Fibroblast of pulmonary artery (primary cell): ENCODE measurements at regions not wholly inside any gene's neighbourhood (a gene's known extent, or its start where the extent isn't known, plus 50 kb on each side); places are given as distances from the start of the nearest gene placed in this dataset.

Source experiments
- DNase-seq: peaks from one replicate; pipeline ENCODE4 v3.0.0-alpha.2; 2010; ENCODE audit warnings: low read depth
- H3K4me3 ChIP-seq: replicated peaks from 2 replicates; pipeline ENCODE4 v1.5.1; 2011; ENCODE audit warnings: low read depth, mild to moderate bottlenecking, control low read depth, low read length, moderate library complexity
- TF ChIP-seq, protein P1 (sequence below): IDR thresholded peaks from 2 replicates; pipeline ENCODE4 v1.5.1; 2011; ENCODE audit warnings: mild to moderate bottlenecking, control low read depth, low read length, inconsistent platforms; ENCODE audit errors: missing control alignments

DNA sequence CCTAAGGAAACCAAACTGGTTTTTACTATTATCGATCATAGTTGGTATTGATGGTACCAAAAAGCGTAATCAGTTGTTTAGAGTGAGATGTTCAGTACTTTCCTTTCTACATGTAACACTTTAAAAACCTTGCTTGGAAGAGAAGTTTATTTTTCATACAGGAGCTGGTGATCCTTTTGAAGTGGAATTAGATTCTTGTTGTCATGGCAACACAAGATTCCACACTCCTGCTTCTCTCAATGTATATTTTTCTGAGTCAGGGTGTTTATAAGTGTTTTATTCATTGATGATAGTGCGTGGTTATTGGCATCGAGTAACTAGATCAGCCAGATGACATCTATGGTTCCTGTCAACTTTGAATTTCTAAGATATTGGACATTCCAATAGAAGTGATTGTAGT, 181.1 kb upstream of the CHD1 start:
- H3K4me3 ChIP-seq, result no peak overlapping the region
- no peak for DNase-seq
- TF ChIP-seq, protein P1, sequence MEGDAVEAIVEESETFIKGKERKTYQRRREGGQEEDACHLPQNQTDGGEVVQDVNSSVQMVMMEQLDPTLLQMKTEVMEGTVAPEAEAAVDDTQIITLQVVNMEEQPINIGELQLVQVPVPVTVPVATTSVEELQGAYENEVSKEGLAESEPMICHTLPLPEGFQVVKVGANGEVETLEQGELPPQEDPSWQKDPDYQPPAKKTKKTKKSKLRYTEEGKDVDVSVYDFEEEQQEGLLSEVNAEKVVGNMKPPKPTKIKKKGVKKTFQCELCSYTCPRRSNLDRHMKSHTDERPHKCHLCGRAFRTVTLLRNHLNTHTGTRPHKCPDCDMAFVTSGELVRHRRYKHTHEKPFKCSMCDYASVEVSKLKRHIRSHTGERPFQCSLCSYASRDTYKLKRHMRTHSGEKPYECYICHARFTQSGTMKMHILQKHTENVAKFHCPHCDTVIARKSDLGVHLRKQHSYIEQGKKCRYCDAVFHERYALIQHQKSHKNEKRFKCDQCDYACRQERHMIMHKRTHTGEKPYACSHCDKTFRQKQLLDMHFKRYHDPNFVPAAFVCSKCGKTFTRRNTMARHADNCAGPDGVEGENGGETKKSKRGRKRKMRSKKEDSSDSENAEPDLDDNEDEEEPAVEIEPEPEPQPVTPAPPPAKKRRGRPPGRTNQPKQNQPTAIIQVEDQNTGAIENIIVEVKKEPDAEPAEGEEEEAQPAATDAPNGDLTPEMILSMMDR, result no peak

DNA sequence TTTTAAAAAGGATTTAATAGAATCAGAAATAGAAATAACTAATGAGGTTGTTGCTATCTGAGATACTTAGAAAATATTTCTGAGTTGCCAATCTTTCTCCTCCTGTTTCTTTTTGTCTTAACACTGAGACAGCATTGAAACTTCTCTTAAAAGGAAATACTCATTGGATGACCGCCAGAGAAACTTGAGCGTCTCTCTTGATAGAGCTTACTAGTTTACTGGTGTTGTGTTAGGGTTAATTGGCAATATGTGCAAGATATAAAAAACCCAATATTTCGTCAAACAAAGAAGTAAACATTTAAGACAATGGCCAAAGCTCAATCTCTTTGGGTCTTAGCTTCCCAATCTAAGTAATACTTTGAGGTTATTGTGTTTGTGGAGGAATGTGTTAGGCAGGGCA, 176.4 kb upstream of the CHD1 start:
- TF ChIP-seq, protein P1, result no peak
- H3K4me3 ChIP-seq, result no peak overlapping the region
- DNase-seq, result peak; percentile 24

DNA sequence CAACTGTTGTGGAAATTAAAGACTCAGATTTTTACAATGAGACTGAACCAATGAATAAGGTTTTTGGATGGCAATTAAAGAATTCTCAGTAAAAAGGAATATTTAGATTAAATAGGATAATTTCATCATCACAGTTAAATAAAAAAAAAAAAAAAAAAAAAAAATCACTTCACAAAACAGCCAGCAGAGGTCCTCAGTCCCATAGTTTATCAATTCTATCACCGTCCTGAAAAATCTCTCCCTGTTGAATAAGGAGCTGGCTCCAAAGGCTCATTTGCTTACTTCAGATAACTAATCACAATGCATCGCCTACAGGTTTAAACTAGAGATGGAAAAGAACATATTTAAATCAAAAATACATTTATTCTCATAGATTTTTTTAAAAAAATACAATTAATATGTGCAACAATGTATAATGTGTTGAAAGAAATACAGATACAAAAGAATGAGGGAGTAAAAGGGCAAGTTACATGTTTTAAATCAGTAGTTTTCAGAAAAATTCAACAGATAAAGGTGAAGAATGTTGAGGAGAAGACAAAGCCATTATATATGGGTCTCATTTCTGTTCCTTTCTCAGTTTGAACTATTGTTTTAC, 175.8 kb upstream of the CHD1 start:
- DNase-seq, result peak; percentile 57

DNA sequence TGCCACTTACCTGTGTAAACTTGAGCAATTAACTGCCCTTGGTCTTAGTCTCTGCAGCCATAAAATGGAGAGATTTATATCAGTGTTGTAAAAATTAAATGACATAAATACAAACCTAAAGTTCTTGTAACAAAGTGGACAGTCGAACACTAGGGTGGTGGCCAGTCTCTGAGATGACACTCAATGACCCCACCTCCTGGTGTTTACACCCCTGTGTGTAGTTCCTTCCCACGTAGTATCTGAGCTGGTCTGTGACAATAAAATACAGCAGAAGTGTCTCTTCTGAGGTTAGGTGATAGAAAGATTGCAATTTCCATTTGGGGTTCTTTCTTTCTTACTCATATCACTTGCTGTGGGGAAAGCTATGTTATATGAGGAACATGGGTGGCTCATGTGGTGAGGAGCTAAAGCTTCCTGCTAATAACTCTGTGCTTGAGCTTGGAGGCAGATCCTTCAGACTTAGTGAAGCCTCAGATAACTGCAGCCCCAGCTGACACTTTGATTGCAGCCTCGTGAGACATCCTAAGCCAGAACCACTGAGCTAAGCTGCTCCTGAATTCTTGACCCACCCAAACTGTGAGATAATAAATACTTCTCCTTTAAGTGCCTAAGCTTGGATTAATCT, 173.4 kb upstream of the CHD1 start:
- TF ChIP-seq, protein P1, result no peak
- no peak for DNase-seq
- H3K4me3 ChIP-seq, result no peak overlapping the region

More for the DNA sequence above, 175.8 kb upstream of the CHD1 start:
- H3K4me3 ChIP-seq, result no peak overlapping the region
- TF ChIP-seq, protein P1, result peak; percentile 52

DNA sequence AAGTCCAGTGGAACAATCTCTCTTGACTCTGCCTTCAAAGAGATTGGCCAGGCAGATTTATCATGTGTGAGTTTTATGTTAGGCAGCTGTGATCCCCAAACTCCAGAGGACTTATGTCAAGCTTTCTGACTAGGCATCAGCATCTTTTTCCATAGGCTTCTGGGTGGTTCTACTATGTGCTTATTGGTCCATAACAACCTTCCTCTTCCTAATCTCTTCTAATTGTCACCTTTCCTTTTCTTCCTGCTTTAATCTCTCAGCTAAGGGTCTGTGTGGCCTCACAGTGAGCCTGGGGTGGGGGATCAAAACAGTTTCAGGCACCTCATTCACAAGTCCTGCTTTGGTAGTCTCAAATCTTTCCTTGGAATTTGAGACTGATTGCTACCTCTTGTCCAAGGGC, 170.9 kb upstream of the CHD1 start:
- TF ChIP-seq, protein P1, result no peak
- H3K4me3 ChIP-seq, result no peak overlapping the region
- no peak for DNase-seq

DNA sequence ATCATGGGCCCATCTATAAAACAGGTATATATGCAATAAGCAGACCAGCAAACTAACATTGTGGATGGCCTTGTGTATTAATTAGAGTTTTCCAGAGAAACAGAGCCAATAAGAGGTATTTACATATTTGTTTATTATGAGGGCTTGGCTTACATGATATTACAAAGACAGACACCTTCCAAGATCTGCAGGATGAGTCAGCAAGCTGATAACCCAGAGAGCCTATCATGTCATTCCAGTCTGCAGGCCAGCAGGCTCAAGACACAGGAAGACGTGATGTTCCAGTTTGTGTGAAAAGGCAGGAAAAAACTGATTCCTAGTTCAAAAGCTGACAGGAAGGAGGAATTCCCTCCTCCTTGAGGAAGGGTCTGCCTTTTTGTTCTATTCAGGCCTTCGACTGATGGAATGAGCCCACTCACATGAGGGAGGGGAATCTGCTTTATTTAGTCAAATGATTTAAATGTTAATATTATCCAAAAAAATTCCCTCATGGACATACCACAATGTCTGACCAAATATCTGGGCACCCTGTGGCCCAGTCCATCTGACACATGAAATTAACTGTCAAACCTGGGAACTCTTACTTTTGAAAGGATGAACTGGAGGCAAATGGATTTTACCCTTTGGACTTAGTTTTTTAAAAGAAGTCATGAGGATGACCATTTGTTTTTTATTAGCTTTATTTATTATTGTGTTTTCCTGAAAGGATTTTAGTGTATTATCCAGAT, 161.2 kb upstream of the CHD1 start:
- TF ChIP-seq, protein P1, result no peak
- H3K4me3 ChIP-seq, result no peak overlapping the region
- DNase-seq, result no peak
